Inflammatory macrophage treated with lipopolysaccharide for 4 hours (primary cell): ENCODE measurements at regions not wholly inside any gene's neighbourhood (a gene's known extent, or its start where the extent isn't known, plus 50 kb on each side); places are given as distances from the start of the nearest gene placed in this dataset.

Source experiments
- DNase-seq: peaks from one replicate; pipeline ENCODE4 v3.0.0-alpha.2; 2020

DNA sequence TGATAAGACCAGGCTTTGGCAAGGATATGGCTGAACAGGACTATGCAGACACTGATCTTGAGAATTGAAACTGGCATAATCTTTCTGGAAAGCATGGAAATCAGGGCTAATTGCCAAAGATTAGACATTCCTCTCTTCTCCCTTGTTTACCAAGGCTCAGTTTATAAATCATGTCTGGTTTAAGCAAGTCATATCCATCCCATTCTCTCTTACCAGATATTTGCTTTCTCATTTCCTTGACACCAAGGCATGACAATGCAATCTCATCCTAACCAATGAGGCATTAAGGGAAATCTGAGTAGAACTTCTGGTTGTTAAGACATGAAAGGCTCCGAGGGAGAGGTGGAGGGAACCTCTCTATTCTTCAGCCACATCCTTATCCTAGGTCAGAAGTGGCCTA, 110.3 kb upstream of the CEP85L start:
- no peak for DNase-seq

DNA sequence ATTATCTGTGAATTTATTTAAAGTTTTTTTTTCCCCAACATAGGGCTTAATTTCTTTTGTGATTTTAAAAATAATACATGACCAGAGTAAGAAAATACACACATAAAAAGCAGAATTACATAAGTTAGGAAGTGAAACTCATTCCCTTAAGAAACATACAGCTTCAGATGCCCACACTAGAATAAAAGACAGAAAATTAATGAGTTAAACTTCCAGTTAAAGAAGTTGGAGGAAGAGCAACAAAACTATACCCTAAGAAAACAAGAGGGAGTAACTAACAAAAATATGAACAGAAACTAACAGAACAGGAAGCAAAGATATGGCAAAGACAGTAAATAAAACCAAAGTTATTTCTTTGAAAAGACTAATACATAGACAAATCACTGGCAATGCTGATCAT, 107.6 kb upstream of the CEP85L start:
- DNase-seq = peak; percentile 64

DNA sequence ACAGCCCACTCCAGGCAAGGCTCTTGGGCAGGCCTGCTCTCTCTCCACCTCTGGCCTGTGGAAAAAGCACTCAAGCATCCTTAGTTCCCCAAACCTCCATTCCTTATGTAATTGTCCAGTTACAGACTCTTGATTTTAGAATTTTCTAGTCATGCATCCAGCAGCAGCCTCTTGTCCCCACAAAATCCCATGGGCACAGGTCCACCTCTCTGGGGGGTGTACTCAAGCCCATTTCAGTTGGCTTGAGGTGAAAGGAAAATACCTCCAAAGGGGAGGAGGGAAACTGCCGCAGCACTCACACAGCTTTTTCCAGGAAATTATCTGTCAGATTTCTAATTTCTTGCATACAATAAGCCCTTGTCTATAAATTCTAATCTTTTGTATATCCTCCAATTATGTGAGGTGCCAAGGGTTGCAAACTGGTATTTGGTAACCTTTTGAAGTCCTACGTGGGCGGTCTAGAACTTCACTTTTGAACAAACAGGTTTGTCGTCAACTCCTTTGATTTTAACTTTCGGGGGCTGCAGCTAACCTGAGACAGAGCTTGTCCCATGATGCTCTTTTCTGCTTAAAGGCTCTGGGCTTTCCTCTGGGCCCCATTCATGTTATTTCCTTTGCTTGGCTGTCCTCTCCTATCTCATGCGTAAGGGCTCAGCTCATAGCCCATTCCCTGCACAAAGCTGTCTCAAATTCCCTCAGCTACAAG, 104.7 kb upstream of the CEP85L start:
- DNase-seq = no peak

DNA sequence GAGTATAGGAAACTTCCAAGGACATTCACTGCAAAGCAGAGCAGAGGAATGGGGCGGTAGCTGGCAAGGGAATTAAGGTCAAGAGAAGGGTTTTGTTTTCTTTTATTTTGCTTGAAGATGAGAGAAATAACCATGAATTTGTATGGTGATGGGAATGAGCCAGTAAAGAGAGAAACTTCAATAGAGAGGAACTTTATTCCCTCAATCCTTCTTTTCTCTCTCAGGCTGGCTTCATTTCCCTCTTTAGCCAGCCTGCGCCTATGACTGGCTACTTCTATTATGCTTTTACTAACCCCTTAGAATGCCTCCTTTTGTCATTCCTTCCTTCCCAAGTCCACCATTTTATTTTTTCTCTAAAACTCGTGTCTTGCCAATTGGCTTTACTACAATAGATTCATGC, 101.4 kb upstream of the CEP85L start:
- no peak for DNase-seq

DNA sequence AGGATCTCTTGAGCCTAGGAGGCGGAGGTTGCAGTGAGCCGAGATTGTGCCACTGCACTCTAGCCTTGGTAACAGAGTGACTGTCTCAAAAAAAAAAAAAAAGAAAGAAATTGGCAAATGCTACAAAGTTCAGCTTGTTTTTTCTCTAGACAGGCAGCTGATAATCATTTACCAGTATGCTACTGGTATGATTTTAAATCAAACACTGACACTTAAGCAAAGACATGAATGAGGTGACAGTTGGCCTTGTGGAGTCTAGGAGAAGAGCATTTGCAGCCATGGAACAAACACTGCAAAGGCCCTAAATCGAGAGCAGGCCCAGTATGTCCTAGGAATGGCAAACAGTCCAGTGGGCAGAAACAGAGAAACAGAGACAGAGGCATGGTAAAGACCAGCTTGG, 99.7 kb upstream of the CEP85L start:
- no peak for DNase-seq

DNA sequence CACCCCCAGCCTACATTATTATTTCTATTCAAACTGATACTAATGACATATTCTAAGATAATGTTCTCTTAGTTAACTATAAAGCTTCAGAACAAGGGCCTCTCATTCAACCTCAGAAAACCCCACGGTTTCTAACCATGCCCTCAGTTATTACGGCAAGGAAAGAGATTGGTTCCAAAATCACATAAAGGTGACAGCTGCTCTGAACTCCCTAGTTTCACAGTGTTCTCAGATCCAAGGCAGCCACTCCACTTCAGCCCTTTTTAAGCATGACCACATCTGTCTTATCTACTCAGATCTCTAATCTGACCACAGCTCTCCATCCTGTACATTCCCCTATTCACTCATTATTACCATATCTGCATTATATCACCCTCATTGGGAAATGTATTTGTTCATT, 98.8 kb upstream of the CEP85L start:
- no peak for DNase-seq

DNA sequence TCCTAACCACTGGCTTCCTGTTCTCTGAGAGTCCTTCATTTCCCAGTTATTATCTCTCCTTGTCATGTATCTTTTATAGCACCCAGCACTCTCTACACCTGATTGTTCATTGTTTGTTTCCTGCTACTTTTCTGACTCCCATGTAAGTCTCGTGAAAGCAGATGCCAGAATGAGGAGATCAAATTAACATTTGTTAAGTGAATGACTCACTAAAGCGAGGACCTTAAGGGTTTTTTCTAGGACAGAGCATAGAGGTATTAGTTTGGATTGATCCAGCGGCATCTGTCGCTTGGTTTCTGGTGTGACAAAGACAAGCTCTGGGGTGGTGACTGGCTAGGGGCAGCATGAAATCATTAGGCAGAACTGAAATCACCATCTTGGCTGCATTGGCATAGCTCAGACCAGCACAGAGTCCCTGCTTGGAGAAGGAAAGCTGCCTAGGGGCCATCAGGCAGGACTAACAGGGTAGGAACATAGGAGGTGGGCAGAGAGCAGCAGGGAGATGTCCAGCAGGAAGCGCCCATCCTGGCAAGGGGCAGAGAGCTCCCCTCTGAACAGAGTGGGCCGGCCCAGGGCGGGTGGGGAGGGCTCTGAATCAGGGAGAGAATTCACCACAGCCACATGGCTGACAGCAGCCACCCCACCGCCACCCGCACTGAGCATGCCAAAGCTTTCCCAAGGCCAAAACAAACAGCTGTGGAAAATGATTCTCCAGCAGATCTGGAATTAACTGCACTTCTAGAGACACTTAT, 97.1 kb upstream of the CEP85L start:
- DNase-seq = no peak

DNA sequence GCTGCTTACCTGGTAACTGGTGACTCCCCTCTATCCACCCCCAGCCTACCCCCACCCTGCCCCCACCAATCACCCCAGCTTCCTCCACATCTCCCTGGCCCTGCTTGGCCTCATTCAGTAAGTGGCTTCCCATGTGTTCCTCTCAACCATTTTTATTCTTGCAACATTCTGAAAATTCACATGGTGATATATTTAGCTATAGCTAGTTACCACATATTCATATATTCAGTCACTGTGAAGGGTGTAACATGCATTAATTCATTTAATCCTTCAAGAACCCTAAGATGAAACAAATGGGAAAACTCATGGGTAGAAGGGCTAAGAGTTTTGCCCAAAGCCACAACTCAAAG, 95.4 kb upstream of the CEP85L start:
- peak; percentile 84 for DNase-seq

DNA sequence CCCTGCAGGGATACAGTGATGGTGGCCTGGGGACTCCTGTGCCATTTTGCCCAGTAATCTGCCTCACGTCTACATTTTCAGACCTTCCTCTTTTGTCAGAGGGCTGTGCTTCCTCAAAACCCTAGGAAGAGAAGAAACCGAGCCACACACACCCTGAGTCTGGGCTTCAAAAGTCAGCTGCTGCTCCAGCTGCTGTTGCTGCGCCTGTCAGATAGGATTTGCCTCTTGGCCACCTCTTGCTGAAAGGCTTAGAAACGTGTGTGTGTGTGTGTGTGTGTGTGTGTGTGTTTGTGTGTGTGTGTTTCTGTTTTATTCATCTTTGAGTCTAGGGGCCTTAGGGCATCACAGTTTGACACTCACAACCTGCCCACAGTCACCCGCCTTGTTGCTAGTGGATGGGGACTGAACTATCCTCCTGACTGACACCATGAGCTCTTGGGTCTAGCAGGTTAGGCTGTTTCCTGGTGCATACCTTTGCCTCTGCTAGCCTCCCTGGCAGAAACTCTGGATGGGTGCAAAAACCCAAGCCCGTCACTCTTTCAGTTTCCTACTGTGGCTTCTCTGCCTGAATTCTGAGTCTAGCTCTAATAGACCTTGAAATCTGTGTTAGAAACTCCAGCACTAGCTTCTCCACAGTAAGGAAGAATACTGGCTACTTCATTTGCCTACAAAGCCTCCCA, 94.9 kb upstream of the CEP85L start:
- peak; percentile 83 for DNase-seq

DNA sequence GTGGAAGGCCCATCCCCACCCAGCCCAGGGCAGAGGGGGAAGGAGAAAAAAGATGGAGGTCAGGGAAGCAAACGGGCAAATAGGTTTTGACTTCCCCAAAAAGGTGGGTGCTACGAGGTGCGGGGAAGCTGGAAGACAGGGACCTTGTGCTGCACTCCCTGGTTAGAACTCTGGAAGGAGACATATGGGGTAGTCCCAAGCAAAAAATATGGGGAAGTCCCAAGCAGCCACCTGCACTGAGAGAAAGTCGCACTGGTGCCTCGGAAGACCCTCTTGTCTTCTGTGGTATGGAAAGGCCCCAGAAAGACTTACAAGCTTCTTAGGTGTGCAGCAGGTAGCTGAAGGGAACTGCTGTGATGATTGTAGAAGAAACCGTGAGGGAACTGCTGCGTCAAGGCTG, 93.8 kb upstream of the CEP85L start:
- DNase-seq = no peak

DNA sequence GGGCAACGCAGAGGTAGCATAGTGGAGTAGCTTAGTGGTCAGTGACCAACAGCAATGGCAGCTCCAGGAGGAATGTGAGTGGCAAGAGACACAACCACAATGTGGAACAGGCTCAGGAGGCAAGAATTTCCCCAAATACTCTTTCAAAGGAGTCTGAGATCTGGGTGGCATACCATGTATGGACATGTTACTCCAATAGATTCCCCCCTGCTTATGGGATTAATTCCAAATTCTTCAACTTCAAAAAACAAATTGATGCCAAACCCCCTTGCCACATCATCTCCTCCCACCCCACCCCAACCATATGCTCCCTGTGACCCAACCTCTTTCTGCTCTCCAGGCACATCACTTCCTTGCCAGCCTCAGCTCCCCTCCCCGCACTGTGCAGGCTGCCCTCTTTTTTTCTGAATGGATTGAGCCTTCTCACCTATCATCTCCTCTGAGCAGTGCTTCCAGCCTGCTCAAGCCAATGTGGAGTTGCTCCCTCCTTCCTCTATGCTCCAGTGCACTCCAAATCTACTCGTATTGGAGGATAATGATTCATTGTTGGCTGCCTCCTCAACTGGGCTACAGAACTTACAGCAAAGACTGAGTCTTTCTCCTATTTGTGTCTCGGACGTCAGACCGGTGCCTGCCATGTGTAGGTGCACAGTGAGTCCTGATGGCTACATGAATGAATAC, 93.0 kb upstream of the CEP85L start:
- no peak for DNase-seq

DNA sequence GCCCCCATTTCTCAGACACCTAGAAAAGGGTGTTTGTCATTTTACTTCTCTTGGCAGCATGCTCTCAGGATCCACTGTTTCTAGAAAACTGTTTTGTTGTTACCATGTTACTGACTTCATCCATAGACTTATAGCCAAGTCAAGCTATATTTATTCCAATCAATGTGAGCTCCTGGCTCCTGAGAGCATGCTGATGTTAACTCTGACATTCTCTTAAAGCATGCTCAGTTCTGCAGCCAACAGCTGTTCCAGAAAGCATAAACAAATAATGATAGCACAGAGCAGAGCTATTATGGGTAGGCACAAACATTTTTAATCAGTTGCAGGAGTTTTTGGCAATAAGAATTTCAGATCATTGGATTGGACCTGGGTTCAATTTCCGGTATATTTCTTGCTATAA, 92.4 kb upstream of the CEP85L start:
- DNase-seq = no peak

DNA sequence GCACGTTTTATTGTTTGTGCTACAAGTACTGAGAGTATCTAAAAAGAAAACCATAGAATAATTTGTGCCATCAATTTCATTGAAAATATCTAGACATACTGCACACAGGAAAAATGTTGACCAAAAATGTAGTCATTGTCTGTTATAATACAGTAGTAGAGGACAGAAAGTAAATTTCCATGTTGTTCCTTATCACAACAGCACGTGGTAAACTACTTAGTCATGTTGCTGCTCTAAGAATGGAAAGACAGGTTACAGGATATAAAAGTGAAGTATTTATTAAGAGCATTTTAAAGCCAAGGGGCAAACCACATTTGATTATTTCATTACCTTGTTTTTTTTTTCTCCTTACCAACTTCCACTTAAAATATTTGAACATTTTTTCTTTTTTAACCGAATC, 89.0 kb upstream of the CEP85L start:
- DNase-seq = peak; percentile 55

DNA sequence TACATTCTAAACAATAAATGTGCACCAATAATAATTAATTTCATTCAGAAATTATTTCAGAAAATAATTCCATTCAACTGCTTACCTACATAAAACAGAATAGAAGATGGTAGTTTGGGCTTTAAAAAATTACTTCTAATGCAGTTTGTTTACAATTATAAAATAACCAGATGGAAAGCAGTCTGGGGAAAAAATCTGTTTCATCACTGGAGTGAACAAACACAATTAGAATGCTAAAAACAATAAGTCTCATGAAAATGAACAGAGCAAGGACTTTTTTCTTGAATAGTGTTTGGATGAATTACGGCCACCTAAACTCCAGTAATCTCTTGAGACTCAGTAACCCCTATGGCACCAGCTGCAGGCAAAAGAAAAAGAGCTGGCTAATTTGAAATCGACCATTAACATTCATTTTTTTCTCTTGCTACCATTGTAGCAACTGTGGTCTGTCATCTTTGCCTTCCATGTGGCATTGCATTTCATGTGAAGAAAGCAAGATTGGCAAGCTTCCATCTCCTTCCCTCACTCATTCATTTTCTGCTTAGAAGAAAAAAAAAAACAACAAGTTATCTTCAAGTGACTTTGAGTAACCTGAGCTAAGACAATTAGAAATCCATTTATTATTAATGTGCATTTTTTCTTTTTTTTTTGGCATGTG, 88.4 kb upstream of the CEP85L start:
- DNase-seq = no peak

DNA sequence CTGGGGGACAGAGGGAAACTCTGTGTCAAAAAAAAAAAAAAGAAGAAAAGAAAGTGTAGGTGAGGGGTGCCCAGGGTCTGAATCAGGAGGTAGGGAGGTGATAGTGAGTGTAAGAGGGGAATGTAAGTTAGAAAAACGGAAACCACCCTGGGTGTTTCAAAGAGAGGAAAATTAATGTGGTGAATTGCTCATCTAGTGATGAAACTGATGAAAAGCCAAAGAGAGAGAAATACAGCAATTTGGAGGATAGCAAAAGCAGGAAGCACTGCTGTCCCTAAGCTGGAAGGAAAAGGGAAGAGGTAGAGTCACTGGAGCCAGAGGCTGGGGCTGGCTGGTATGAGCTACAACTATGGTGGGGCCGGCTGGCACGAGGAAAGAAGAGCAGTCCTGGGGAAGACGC, 85.0 kb upstream of the CEP85L start:
- peak; percentile 68 for DNase-seq

DNA sequence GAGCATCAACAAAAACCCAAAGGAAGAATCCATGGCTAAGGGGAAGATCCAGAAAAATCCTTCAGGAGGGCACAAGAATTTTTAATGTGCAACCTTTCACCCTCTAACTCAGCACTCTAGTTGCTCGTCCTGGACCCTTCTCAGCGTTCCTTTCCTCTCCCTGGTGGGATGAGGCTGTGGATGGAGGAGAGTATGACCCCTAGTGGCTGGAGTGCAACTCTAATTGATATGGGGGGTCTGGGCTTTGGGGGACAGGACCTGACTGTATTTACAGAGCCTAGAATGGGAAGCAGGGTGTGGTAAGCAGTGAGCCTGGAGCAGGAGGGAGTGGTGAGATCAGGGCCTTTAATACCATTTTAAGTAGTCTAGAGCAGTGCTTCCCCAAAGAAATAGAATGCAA, 83.9 kb upstream of the CEP85L start:
- no peak for DNase-seq

DNA sequence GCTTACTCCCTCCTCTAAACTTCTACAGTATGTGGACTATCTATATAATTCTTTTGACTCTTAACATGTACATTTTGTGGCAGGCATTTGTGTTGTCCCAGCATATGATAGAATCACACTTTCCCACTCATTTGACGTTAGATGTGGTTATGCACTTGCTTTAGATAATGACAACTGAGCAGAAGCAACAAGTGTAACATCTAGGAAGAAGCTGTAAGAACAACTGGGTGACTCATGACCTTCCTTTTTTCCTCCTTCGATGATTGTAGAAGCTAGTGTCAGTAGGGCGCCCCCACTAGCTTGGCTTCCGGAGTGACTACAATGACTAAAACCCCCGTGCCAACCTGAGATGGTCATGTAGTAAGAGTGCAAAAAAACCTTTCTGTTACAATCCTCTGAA, 74.6 kb upstream of the CEP85L start:
- peak; percentile 87 for DNase-seq

DNA sequence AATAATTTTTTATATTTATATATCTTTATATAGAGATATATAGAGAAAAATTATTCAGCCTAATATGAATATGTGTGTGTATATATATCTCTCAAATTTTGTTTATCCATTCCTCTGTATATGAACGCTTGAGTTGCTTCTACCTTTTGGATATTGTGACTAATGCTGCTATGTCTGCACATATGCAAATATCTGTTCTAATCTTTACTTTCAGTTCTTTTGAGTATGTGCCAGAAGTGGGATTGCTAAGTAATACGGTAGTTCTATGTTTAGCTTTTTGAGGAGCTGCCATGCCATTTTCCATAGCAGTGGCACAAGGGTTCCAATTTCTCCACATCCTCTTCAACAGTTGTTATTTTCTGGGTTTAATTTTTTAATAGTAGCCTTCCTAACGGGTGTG, 72.8 kb upstream of the CEP85L start:
- peak; percentile 44 for DNase-seq

DNA sequence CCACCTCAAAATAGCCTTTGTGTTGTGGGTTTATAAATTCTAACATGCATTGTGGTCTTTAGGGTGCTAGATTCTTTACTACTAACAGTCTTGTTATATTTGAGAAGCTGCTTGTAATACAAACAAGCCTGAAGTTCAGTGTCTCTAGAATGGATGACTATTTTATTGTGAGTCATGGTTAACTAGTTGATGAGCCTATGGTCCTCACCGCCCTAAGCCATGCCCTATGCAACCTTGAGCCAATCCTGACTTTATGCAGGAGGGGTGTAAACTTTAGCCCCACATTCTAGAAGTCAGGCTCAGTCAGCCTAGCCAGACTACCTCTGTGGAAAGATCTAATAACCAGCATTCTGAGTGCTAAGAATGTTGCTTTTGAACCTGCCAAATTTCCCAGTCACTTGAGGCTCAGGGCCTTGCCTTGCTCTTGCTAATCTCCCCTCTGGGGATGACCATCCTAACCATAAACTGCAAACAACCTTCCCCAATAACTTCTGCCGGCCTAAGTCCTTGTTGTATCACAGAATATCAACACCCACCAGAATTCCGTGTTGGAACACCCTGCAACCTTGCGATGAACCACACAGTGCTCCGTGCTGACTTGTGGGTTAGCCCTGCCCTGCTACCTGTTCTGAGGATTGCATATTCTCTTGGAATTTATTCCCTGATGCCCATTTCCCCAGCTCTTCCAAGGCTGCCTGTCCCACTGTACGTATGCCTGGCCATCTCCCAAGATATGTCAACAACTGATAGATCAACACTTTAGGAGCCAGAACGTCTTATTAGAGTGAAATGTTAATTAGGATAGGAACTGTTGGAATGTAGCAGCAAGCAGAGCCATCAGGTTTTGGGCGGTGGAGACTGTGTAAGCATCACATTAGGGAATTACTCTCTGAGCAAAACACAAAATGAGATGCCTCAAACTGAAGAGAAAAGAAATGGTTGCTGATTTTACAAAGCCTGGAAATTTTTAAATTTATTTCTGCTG, 71.7 kb upstream of the CEP85L start:
- no peak for DNase-seq

DNA sequence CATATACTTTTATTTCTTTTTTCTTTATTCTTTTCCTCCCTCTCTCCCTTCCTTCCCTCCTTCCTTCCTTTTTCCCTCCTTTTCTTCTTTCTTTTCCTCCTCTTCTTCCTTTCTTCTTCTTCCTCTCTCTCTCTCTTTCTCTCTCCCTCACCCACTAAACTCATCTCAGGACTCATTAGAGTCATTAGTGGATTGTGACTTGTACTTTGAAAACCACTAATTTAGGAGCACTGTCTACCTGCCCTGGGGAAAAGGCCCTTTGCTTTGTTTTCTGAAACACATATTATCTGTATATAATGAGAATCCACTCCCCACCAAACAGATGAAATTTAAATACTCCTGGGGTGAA, 68.7 kb upstream of the CEP85L start:
- DNase-seq = no peak

DNA sequence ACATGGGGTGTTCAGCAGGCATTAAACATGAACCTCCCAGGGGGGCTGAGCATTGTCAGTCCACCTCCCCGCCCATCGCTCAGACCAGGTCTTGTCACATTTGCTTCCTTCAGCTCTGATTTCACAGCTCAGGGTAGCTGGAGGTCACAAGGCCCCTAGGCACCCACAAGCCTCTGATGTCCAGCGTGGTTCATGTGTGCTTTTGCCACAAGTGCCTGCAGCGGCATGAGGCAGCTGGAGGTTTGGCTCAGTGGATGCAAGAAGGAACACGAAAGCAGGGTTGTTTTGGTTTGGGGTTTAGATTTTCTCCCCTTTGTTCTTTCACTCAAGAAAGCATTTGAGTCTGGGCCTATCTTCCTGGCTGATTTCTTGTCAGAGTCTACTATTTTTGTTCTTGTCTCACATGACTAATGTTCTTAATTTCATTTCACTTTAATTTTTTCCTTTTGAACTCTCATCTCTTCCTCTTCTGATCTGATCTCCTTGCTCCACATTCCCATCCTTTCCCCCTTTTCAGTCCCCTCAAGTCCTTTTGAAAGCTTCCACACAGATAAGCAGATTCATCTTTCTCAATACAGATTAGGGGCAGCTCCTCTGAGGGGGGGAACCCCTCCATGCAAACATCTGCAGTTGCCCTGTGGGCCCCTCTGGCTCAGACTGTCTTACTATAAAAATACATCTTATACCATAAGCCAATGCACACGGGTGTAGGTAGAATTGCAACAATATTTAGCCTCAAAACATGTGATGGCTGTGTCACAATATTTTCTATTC, 68.1 kb upstream of the CEP85L start:
- DNase-seq = no peak
